PFSK-1 (cell line): ENCODE measurements at regions not wholly inside any gene's neighbourhood (a gene's known extent, or its start where the extent isn't known, plus 50 kb on each side); places are given as distances from the start of the nearest gene placed in this dataset.

Experiments
- FOXP2 ChIP-seq: optimal IDR thresholded peaks from 2 replicates; pipeline ENCODE3; 2011; ENCODE audit warnings: borderline replicate concordance, control low read depth, inconsistent platforms; ENCODE audit not compliant: insufficient read depth; ENCODE audit errors: extremely low read length, extremely low read depth
- POLR2AphosphoS5 ChIP-seq: IDR thresholded peaks from 2 replicates; pipeline ENCODE4 v1.6.1; 2012; ENCODE audit warnings: low read depth, mild to moderate bottlenecking, control low read depth, low read length, moderate library complexity
- SIN3A ChIP-seq: IDR thresholded peaks from 2 replicates; pipeline ENCODE4 v1.6.1; 2012; ENCODE audit warnings: mild to moderate bottlenecking, low read length, moderate library complexity, borderline replicate concordance; ENCODE audit not compliant: insufficient read depth

DNA sequence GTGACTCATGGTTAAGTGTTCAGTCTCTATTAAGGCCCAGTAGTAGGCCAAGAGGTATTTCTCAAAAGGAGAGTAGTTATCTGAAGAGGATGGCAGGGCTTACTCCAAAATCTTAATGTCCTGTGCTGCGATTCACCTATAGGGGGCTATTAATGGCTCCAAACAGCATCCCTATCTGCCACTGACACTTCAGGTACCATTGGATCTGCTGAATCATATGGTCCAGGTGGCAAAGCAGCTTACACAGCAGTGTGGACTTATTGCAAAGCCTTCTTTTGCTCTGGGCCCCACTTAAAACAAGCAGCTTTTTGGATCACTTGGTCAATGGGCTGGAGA lies 60.8 kb upstream of the ATP2B1 start:
- TF ChIP-seq FOXP2, result no peak
- no peak for TF ChIP-seq SIN3A
- no peak for TF ChIP-seq POLR2AphosphoS5
